ENCODE measurements at regions not wholly inside any gene's neighbourhood (a gene's known extent, or its start where the extent isn't known, plus 50 kb on each side); places are given as distances from the start of the nearest gene placed in this dataset.

DNA sequence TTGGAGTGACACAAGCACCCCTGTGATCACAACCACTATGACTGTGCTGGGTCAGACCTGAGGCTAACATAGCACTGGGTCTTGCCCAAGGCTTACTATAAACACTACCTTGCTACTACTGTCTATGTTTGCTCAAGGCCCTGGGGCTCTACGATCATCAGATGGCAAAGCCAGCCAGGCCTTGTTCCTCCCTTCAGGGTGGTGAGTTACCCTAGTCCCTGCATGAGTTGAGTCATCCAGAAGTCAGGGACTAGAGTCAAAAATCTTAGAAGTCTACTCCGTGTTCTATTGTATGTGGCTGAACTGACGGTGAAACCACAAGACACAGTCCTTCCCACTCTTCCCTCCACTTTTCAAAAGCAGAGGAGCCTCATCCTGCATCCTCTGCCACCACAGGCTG lies 551.2 kb upstream of the FSIP2 start:
- WGBS (ENCODE audit: low lambda C conversion rate) = 39% methylated on average over 3 of the region's 3 CpGs
- Histone ChIP-seq H4K20me1 (ENCODE audit: insufficient read depth) (no peaks in the 10 kb centered on the region), H2AFZ (ENCODE audit: low read depth) (no peak overlapping the region), H3K9me3 (no peaks in the 10 kb centered on the region), H3K79me2 (ENCODE audit: insufficient read depth) (no peaks in the 10 kb centered on the region), H3K4me2 (no peak overlapping the region), H3F3A (replicated peaks; ENCODE audit: insufficient read depth) (no peaks in the 10 kb centered on the region), H3K27me3 (ENCODE audit: insufficient read depth) (no peaks in the 10 kb centered on the region), H3K27ac (ENCODE audit: low read depth in 2 of 2, low read length in 1 of 2) (no peak overlapping the region), H3K36me3 (replicated peaks in 1 of 2; ENCODE audit: control insufficient read depth in 1 of 2, insufficient read depth in 2 of 2, low read length in 1 of 2) (no peaks in the 10 kb centered on the region), H3K9me2 (no peaks in the 10 kb centered on the region), H3K4me1 (ENCODE audit: control insufficient read depth in 1 of 2, insufficient read depth in 2 of 2, low read depth in 1 of 2, low read length in 1 of 2) (no peaks in the 10 kb centered on the region), H3K4me3 (ENCODE audit: low read depth in 2 of 2, low read length in 1 of 2) (no peak overlapping the region), H3K9ac (no peak overlapping the region)
- POLR2A ChIA-PET = no interaction called here
- TF ChIP-seq ELF1 (IDR thresholded peaks at IDR 0.05) (no peak), JUND (IDR thresholded peaks at IDR 0.05) (no peak), NRF1 (IDR thresholded peaks at IDR 0.05; ENCODE audit: low read depth, low read length) (no peak)
- TF ChIP-seq, protein P1, sequence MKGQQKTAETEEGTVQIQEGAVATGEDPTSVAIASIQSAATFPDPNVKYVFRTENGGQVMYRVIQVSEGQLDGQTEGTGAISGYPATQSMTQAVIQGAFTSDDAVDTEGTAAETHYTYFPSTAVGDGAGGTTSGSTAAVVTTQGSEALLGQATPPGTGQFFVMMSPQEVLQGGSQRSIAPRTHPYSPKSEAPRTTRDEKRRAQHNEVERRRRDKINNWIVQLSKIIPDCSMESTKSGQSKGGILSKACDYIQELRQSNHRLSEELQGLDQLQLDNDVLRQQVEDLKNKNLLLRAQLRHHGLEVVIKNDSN (IDR thresholded peaks at IDR 0.05; ENCODE audit: borderline replicate concordance, low read depth) = no peak
- no peak for DNase-seq
- CTCF ChIA-PET = no interaction called here

DNA sequence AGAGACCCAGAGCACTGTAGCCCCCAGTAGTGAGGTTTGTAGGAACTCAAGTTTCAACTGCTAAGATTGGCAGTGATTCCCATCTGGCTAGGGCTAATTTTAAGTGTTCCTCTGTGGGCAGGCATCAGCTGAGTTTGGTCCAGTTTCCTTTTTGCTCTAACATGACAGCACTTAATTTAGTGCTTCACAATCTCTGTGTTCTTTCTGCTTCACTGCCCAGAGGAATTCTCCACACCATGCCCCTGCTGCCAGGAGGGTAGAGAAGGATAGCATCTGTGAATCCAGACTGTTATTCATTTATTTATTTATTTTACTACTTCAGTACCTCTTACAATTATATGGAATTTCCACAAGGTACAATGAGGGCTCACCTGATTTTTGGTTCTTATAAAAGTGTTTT lies 549.9 kb upstream of the FSIP2 start:
- TF ChIP-seq, protein P1 (IDR thresholded peaks at IDR 0.05; ENCODE audit: borderline replicate concordance, low read depth) = no peak
- TF ChIP-seq MEF2A (IDR thresholded peaks at IDR 0.05; ENCODE audit: borderline replicate concordance, low read depth) = no peak
- TF ChIP-seq, protein P2, sequence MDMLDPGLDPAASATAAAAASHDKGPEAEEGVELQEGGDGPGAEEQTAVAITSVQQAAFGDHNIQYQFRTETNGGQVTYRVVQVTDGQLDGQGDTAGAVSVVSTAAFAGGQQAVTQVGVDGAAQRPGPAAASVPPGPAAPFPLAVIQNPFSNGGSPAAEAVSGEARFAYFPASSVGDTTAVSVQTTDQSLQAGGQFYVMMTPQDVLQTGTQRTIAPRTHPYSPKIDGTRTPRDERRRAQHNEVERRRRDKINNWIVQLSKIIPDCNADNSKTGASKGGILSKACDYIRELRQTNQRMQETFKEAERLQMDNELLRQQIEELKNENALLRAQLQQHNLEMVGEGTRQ (IDR thresholded peaks at IDR 0.05; ENCODE audit: borderline replicate concordance, low read depth, low read length) = no peak
- TF ChIP-seq SMC3 (IDR thresholded peaks at IDR 0.05; ENCODE audit: low read depth, low read length) = no peak
- TF ChIP-seq POLR2AphosphoS5 (IDR thresholded peaks at IDR 0.05; ENCODE audit: low read depth, low read length) = no peak
- TF ChIP-seq FOXJ3 (CRISPR knock-in tag; IDR thresholded peaks at IDR 0.05) = no peak
- TF ChIP-seq EP300 (IDR thresholded peaks at IDR 0.05; ENCODE audit: borderline replicate concordance in 1 of 2, low read depth in 1 of 2, low read length in 1 of 2) = no peak
- H3K36me3 ChIP-seq (replicated peaks in 1 of 2; ENCODE audit: control insufficient read depth in 1 of 2, insufficient read depth in 2 of 2, low read length in 1 of 2) = no peaks in the 10 kb centered on the region
- no peak overlapping the region for H2AFZ ChIP-seq (ENCODE audit: low read depth)
- ChIA-PET CTCF (interaction anchor here (0.7 to 1.3 kb wide), 2 partner anchors 11 to 126 kb away, joined by 3 to 4 read pairs; no protein-coding TSS in a partner anchor), POLR2A (no interaction called here)
- H3K4me2 ChIP-seq = no peak overlapping the region
- no peak overlapping the region for H3K4me3 ChIP-seq (ENCODE audit: low read depth in 2 of 2, low read length in 1 of 2)
- H3K79me2 ChIP-seq (ENCODE audit: insufficient read depth) = no peaks in the 10 kb centered on the region
- no peaks in the 10 kb centered on the region for H3K9me2 ChIP-seq
- no peaks in the 10 kb centered on the region for H3K9me3 ChIP-seq
- H3K4me1 ChIP-seq (ENCODE audit: control insufficient read depth in 1 of 2, insufficient read depth in 2 of 2, low read depth in 1 of 2, low read length in 1 of 2) = no peaks in the 10 kb centered on the region
- no peaks in the 10 kb centered on the region for H3K27me3 ChIP-seq (ENCODE audit: insufficient read depth)
- no peaks in the 10 kb centered on the region for H3F3A ChIP-seq (replicated peaks; ENCODE audit: insufficient read depth)
- H3K9ac ChIP-seq = no peak overlapping the region
- H4K20me1 ChIP-seq (ENCODE audit: insufficient read depth) = no peaks in the 10 kb centered on the region
- DNase-seq = no peak
- H3K27ac ChIP-seq (ENCODE audit: low read depth in 2 of 2, low read length in 1 of 2) = no peak overlapping the region

DNA sequence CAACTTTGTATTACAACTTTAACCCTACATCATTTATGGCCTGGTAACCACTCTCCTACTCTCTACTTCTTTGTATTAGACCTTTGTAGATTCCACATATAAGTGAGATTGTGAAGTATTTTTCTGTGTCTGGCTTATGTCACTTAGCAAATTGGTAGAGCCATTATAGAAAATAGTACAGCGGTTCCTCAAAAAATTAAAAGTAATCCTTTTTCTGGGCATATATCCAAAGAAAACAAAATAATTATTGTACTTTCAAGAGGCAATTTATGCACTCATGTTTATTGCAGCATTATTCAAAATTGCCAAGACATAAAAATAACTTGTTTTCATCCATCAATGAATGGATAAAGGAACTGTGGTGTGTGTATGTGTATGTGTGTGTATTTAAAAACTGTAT lies 537.5 kb upstream of the FSIP2 start:
- CTCF ChIA-PET = no interaction called here
- WGBS (ENCODE audit: low lambda C conversion rate) = 33% methylated on average over 1 of the region's 1 CpG

More for the DNA sequence above, 537.5 kb upstream of the FSIP2 start:
- H3K9me2 ChIP-seq = no peaks in the 10 kb centered on the region
- H3F3A ChIP-seq (replicated peaks; ENCODE audit: insufficient read depth) = no peaks in the 10 kb centered on the region
- no peak overlapping the region for H2AFZ ChIP-seq (ENCODE audit: low read depth)
- H4K20me1 ChIP-seq (ENCODE audit: insufficient read depth) = no peaks in the 10 kb centered on the region
- no peaks in the 10 kb centered on the region for H3K9me3 ChIP-seq
- no peak overlapping the region for H3K4me2 ChIP-seq
- POLR2A ChIA-PET = no interaction called here
- DNase-seq = no peak
- H3K27ac ChIP-seq (ENCODE audit: low read depth in 2 of 2, low read length in 1 of 2) = peak overlapping the region in 1 of 2 experiments; percentile 13; a peak in 1 of 4 replicates
- no peak overlapping the region for H3K4me3 ChIP-seq (ENCODE audit: low read depth in 2 of 2, low read length in 1 of 2)
- H3K79me2 ChIP-seq (ENCODE audit: insufficient read depth) = no peaks in the 10 kb centered on the region
- H3K4me1 ChIP-seq (ENCODE audit: control insufficient read depth in 1 of 2, insufficient read depth in 2 of 2, low read depth in 1 of 2, low read length in 1 of 2) = no peaks in the 10 kb centered on the region; a peak in 2 of 4 replicates
- H3K27me3 ChIP-seq (ENCODE audit: insufficient read depth) = no peaks in the 10 kb centered on the region
- no peaks in the 10 kb centered on the region for H3K36me3 ChIP-seq (replicated peaks in 1 of 2; ENCODE audit: control insufficient read depth in 1 of 2, insufficient read depth in 2 of 2, low read length in 1 of 2)
- no peak for TF ChIP-seq TEAD4 (IDR thresholded peaks at IDR 0.05; ENCODE audit: borderline replicate concordance, insufficient read depth)
- TF ChIP-seq EZH2phosphoT487 (IDR thresholded peaks at IDR 0.05; ENCODE audit: borderline replicate concordance, low read depth) = no peak
- TF ChIP-seq EP300 (IDR thresholded peaks at IDR 0.05; ENCODE audit: borderline replicate concordance in 1 of 2, low read depth in 1 of 2, low read length in 1 of 2) = no peak; a peak in 1 of 4 replicates
- TF ChIP-seq, protein P3, sequence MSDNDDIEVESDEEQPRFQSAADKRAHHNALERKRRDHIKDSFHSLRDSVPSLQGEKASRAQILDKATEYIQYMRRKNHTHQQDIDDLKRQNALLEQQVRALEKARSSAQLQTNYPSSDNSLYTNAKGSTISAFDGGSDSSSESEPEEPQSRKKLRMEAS (IDR thresholded peaks at IDR 0.05; ENCODE audit: low read depth) = no peak
- H3K9ac ChIP-seq = no peak overlapping the region
